GM12864 (cell line): ENCODE measurements at regions not wholly inside any gene's neighbourhood (a gene's known extent, or its start where the extent isn't known, plus 50 kb on each side); places are given as distances from the start of the nearest gene placed in this dataset.

Experiments used
- DNase-seq: peaks from one replicate; pipeline ENCODE4 v3.0.0-alpha.2; 2011; ENCODE audit warnings: low read depth
- H3K4me3 ChIP-seq: 2 replicates; pipeline ENCODE4 v1.5.1; 2011; ENCODE audit warnings: mild to moderate bottlenecking, low read depth, low read length, control low read depth
- TF ChIP-seq, protein P1 (sequence below): IDR thresholded peaks from 2 replicates; pipeline ENCODE4 v1.5.1; 2011; ENCODE audit warnings: low read depth, mild to moderate bottlenecking, moderate library complexity, low read length, control low read depth, inconsistent platforms; ENCODE audit errors: missing control alignments

DNA sequence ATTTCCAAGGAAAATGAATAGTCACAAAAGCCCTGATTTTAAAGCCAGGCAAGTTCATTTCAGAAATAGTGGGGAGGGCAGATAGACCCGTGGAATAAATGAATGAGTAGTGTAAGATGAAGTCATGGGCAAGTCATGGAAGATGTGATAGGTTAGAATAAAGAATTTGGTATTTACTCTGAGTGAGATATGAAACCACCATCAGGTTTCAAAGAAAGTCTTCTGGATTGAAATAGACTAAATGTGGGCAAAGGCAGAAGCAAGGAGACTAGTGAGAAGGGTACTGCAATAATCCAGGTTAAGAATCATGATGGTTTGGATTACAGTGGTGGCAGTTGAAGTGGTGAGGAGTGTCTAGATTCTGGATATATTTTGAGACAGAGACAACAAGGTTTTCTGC is 218.5 kb upstream of the AFF2 start:
- DNase-seq, result no peak
- no peak overlapping the region for H3K4me3 ChIP-seq
- TF ChIP-seq, protein P1, sequence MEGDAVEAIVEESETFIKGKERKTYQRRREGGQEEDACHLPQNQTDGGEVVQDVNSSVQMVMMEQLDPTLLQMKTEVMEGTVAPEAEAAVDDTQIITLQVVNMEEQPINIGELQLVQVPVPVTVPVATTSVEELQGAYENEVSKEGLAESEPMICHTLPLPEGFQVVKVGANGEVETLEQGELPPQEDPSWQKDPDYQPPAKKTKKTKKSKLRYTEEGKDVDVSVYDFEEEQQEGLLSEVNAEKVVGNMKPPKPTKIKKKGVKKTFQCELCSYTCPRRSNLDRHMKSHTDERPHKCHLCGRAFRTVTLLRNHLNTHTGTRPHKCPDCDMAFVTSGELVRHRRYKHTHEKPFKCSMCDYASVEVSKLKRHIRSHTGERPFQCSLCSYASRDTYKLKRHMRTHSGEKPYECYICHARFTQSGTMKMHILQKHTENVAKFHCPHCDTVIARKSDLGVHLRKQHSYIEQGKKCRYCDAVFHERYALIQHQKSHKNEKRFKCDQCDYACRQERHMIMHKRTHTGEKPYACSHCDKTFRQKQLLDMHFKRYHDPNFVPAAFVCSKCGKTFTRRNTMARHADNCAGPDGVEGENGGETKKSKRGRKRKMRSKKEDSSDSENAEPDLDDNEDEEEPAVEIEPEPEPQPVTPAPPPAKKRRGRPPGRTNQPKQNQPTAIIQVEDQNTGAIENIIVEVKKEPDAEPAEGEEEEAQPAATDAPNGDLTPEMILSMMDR, result no peak

- DNase-seq, result no peak
- TF ChIP-seq, protein P1, result no peak
- H3K4me3 ChIP-seq, result no peak overlapping the region
Measured at GRCh38 chrX:148282504-148282903, 217.9 kb upstream of the AFF2 start.

GRCh38 chrX:148284056-148284455 is 216.4 kb upstream of the AFF2 start:
- TF ChIP-seq, protein P1, result no peak
- no peak overlapping the region for H3K4me3 ChIP-seq
- DNase-seq, result no peak

DNA sequence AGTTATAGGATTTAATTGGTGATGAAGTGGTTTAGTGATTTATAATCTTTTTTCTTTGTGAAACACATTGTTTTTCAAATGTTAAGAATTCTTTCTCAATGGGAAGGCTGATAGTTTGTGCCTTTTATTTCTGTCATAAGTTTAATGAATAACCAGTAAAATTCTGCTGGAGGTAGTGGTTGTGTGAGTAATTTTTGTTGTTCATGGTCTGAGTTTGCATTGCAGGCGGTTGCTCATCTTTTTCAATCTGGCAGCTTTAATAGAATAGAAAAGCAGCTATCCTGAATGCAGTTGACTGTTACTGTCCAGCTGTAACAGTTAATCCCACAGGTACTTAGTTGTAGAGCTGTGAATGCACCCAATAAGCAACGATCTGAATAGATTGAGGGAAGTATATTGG is 215.6 kb upstream of the AFF2 start:
- TF ChIP-seq, protein P1, result no peak
- DNase-seq, result no peak
- no peak overlapping the region for H3K4me3 ChIP-seq

DNA sequence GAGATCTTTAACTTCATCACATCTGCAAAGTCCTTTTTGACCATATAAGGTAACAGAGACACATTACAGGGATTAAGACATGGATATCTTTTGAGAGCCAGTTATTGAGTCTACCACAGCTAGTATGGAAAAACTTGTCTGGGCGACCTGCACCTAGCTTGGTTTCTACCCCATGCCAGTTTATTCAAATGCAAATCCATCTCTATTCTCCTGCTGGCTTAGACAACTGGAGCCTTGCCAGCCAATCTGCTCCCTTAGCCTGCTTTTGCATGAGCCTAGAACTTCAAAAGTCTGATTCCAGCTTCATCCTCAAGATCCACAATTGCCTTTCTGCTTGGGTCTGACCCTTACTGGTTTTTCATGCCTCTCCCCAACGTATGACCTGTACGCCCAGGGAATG is 212.0 kb upstream of the AFF2 start:
- TF ChIP-seq, protein P1, result no peak
- H3K4me3 ChIP-seq, result no peak overlapping the region
- no peak for DNase-seq

DNA sequence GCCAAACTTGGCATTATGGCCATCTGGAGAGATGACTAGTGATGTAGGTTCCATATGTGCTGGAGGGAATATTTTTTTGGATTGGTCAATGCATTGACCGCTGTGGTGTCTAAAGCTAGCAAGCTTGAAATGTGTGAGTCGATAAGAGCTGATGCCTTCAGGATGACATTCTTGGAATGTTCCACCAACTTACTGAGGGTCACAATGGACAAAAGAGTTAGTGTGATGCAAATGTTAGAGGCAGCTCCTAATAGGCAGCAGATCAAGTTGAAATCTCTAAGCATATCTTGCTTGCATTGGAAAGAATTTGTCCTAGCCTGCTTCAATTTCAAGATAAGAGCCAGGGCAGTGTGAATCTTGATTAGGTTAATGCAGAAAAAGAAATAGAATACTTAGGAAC is 210.4 kb upstream of the AFF2 start:
- TF ChIP-seq, protein P1, result no peak
- H3K4me3 ChIP-seq, result no peak overlapping the region
- no peak for DNase-seq

- no peak overlapping the region for H3K4me3 ChIP-seq
- no peak for DNase-seq
- TF ChIP-seq, protein P1, result no peak
Measured at GRCh38 chrX:148290931-148291330, 209.5 kb upstream of the AFF2 start.
